HepG2 (cell line): ENCODE measurements at regions not wholly inside any gene's neighbourhood (a gene's known extent, or its start where the extent isn't known, plus 50 kb on each side); places are given as distances from the start of the nearest gene placed in this dataset.

ENCODE experiments used
- ATAC-seq: fragments of 200-7000 bp; cut with Tn5 transposase; 3 replicates; pipeline ENCODE4 v1.9.1; 2020; ENCODE audit warnings: mild to moderate bottlenecking, moderate library complexity
- BruUV-seq: library from RNA; stranded (reverse); fragments of 400-500 nt; replicated peaks from 2 replicates; lab custom pipeline; 2021; lab: Mats Ljungman, UMichigan
- CTCF ChIA-PET: fragments of 300-600 bp; formaldehyde crosslinking; extraction: SDS; loops from one replicate; lab custom pipeline; 2021; ENCODE audit warnings: low total read pairs, inconsistent platforms, low intra/inter-chr PET ratio; lab: Yijun Ruan, JAX
- POLR2A ChIA-PET: fragments of 350-600 bp; sonication (Branson Sonifier 250); formaldehyde crosslinking; loops from one replicate; lab custom pipeline; 2020; ENCODE audit warnings: antibody characterized with exemption, inconsistent platforms; lab: Yijun Ruan, JAX
- DNase-seq: peaks from one replicate; pipeline ENCODE4 v3.0.0-alpha.2; 2015; ENCODE audit warnings: low spot score
- FAIRE-seq: peaks from 3 replicates; lab custom pipeline; 2011; peaks lifted over from hg19 to GRCh38; lab: Jason Lieb, UNC
- H2AFZ ChIP-seq: one replicate; pipeline ENCODE4 v1.6.1; 2011; ENCODE audit warnings: low read length, inconsistent platforms
- H3K27ac ChIP-seq: fragments of 300-600 bp; 3 replicates; pipeline ENCODE4 v1.8.0; 2011; ENCODE audit warnings: mixed run types, mild to moderate bottlenecking, mixed read lengths, low read length, inconsistent platforms; ENCODE audit not compliant: insufficient read depth; ENCODE audit errors: extremely low read length
- H3K27me3 ChIP-seq, 2 experiments: fragments of 200-600 bp in 1 of 2; 2 replicates in 1 of 2; 3 replicates in 1 of 2; pipeline versions ENCODE4 v1.6.0 to v1.8.0; 2011; ENCODE audit warnings: low read length in 2 of 2, mild to moderate bottlenecking in 2 of 2, moderate library complexity in 2 of 2, inconsistent platforms in 1 of 2; ENCODE audit not compliant: insufficient read depth in 2 of 2, control insufficient read depth in 1 of 2
- H3K36me3 ChIP-seq, 2 experiments: fragments of 200-600 bp in 1 of 2; replicated peaks in 1 of 2; 2 replicates in 1 of 2; 3 replicates in 1 of 2; pipeline versions ENCODE4 v1.5.1 to v1.8.0; 2011; ENCODE audit warnings: low read length in 2 of 2, inconsistent platforms in 1 of 2; ENCODE audit not compliant: insufficient read depth in 2 of 2, control insufficient read depth in 1 of 2
- H3K4me1 ChIP-seq: 2 replicates; pipeline ENCODE4 v1.5.1; 2012; ENCODE audit warnings: low read length, inconsistent platforms; ENCODE audit not compliant: insufficient read depth
- H3K4me2 ChIP-seq: 2 replicates; pipeline ENCODE4 v1.6.0; 2011; ENCODE audit warnings: low read depth, low read length, inconsistent platforms
- H3K4me3 ChIP-seq, 3 experiments: fragments of 200-600 bp in 1 of 3; sonication (generic), shearing (Covaris generic) in 1 of 3; replicated peaks in 1 of 3; 2 replicates each; pipeline ENCODE4 v1.5.1; 2011 to 2016; ENCODE audit warnings: low read length in 3 of 3, inconsistent platforms in 2 of 3, low read depth in 2 of 3, mild to moderate bottlenecking in 2 of 3, control low read depth in 1 of 3, mixed read lengths in 1 of 3; ENCODE audit not compliant: insufficient read depth in 1 of 3
- H3K79me2 ChIP-seq: one replicate; pipeline ENCODE4 v1.6.1; 2011; ENCODE audit warnings: low read length, inconsistent platforms; ENCODE audit not compliant: insufficient read depth
- H3K9ac ChIP-seq: 2 replicates; pipeline ENCODE4 v1.6.0; 2011; ENCODE audit warnings: mild to moderate bottlenecking, low read depth, low read length, inconsistent platforms; ENCODE audit not compliant: insufficient read depth
- H3K9me3 ChIP-seq: 2 replicates; pipeline ENCODE4 v1.5.1; 2012; ENCODE audit warnings: mild to moderate bottlenecking, low read length
- H4K20me1 ChIP-seq: 2 replicates; pipeline ENCODE4 v1.6.0; 2011; ENCODE audit warnings: inconsistent platforms, mild to moderate bottlenecking, low read length, moderate library complexity; ENCODE audit not compliant: insufficient read depth
- ATM ChIP-seq: fragments of 450-650 bp; IDR thresholded peaks from 2 replicates; pipeline ENCODE4 v1.7.1; 2017; ENCODE audit warnings: mild to moderate bottlenecking, borderline replicate concordance
- FOXA1 ChIP-seq, 2 experiments: fragments of 450-650 bp in 1 of 2; sonication (generic) in 1 of 2; formaldehyde crosslinking in 1 of 2; IDR thresholded peaks; 2 replicates each; pipeline versions ENCODE4 v1.4.0 to v1.6.1; 2016 to 2020; ENCODE audit warnings: missing genetic modification reagents in 1 of 2
- HNRNPH1 ChIP-seq: fragments of 200-400 bp; formaldehyde crosslinking; optimal IDR thresholded peaks from 2 replicates; pipeline ENCODE3; 2017; ENCODE audit warnings: mild to moderate bottlenecking, low read depth, low read length
- HOXA3 ChIP-seq: sonication (generic); formaldehyde crosslinking; IDR thresholded peaks from 2 replicates; pipeline ENCODE4 v1.5.0; 2020; ENCODE audit warnings: missing genetic modification reagents
- HOXD1 ChIP-seq: sonication (generic); formaldehyde crosslinking; IDR thresholded peaks from 2 replicates; pipeline ENCODE4 v1.5.0; 2020; ENCODE audit warnings: missing genetic modification reagents
- KAT8 ChIP-seq: IDR thresholded peaks from 2 replicates; pipeline ENCODE4 v1.6.1; 2016; ENCODE audit warnings: missing genetic modification reagents, missing compliant biosample characterization
- NONO ChIP-seq, 2 experiments: fragments of 450-650 bp in 1 of 2; sonication (generic) in 1 of 2; formaldehyde crosslinking in 1 of 2; IDR thresholded peaks in 1 of 2; conservative IDR thresholded peaks in 1 of 2; 2 replicates each; pipeline versions ENCODE4 v1.6.1 to v1.8.0; 2017 to 2022; ENCODE audit warnings: mild to moderate bottlenecking in 1 of 2, missing genetic modification reagents in 1 of 2, moderate library complexity in 1 of 2
- PITX1 ChIP-seq: sonication (generic); formaldehyde crosslinking; IDR thresholded peaks from 2 replicates; pipeline ENCODE4 v1.5.1; 2020; ENCODE audit warnings: mild to moderate bottlenecking, missing genetic modification reagents
- SAP130 ChIP-seq: IDR thresholded peaks from 2 replicates; pipeline ENCODE4 v1.6.1; 2016; ENCODE audit warnings: low read depth
- SIN3B ChIP-seq: fragments of 150-350 bp; IDR thresholded peaks from 2 replicates; pipeline ENCODE4 v1.6.1; 2014; ENCODE audit warnings: low read length
- TARDBP ChIP-seq: sonication (generic); formaldehyde crosslinking; IDR thresholded peaks from 2 replicates; pipeline ENCODE4 v1.8.0; 2022; ENCODE audit warnings: mild to moderate bottlenecking, missing genetic modification reagents
- THAP9 ChIP-seq: sonication (generic); formaldehyde crosslinking; IDR thresholded peaks from 2 replicates; pipeline ENCODE4; 2020; ENCODE audit warnings: missing genetic modification reagents, mild to moderate bottlenecking, borderline replicate concordance
- ZFP36L1 ChIP-seq: sonication (generic); formaldehyde crosslinking; IDR thresholded peaks from 2 replicates; pipeline ENCODE4 v1.8.0; 2022; ENCODE audit warnings: mild to moderate bottlenecking, missing genetic modification reagents, moderate library complexity
- ZNF251 ChIP-seq: sonication (generic); formaldehyde crosslinking; IDR thresholded peaks from 2 replicates; pipeline ENCODE4 v1.9.0; 2021; ENCODE audit warnings: mild to moderate bottlenecking, missing genetic modification reagents
- ZNF263 ChIP-seq: sonication (generic); formaldehyde crosslinking; IDR thresholded peaks from 2 replicates; pipeline ENCODE4 v1.4.0; 2020; ENCODE audit warnings: missing genetic modification reagents
- ZNF326 ChIP-seq: sonication (generic); formaldehyde crosslinking; IDR thresholded peaks from 2 replicates; pipeline ENCODE4 v1.4.0; 2020; ENCODE audit warnings: missing genetic modification reagents, borderline replicate concordance
- WGBS: methylation state at CpG from one replicate; pipeline ENCODE4 v1.1.6; 2017; ENCODE audit warnings: low lambda C conversion rate; 5-methylcytosine and 5-hydroxymethylcytosine counted together
- in situ Hi-C: cut with HindIII; loops from 2 replicates; pipeline ENCODE4 v1.10.0; 2017; ENCODE audit warnings: low pct_unique_long_range_greater_than_20kb; ENCODE audit not compliant: extremely low pct_ligation_motif_present
- intact Hi-C: fragments of 100-400 bp; cut with micrococcal nuclease; formaldehyde crosslinking; loops from one replicate; pipeline ENCODE4 v1.10.0; 2022; ENCODE audit not compliant: unreplicated experiment

- no peak overlapping the region for H3K27ac ChIP-seq
- CTCF ChIA-PET = no interaction called here
- H4K20me1 ChIP-seq = no peaks in the 10 kb centered on the region
- no peaks in the 10 kb centered on the region for H3K36me3 ChIP-seq
- no peak overlapping the region for H3K4me3 ChIP-seq
- no TSS peak for BruUV-seq
- no peak for TF ChIP-seq THAP9 (CRISPR knock-in tag)
- no peak overlapping the region for H3K9ac ChIP-seq
- intact Hi-C loops = no loop called here
- in situ Hi-C loops = no loop called here
- H3K27me3 ChIP-seq = no peaks in the 10 kb centered on the region; a peak in 3 of 5 replicates
- no peak overlapping the region for H2AFZ ChIP-seq
- POLR2A ChIA-PET = no interaction called here
- no peak for FAIRE-seq
- H3K4me2 ChIP-seq = no peak overlapping the region
- H3K9me3 ChIP-seq = no peaks in the 10 kb centered on the region
- no peak for DNase-seq
- ATAC-seq = no peak
- H3K79me2 ChIP-seq = no peaks in the 10 kb centered on the region
- H3K4me1 ChIP-seq = no peaks in the 10 kb centered on the region
- 0% methylated on average over 1 of the region's 2 CpGs for WGBS
Measured at GRCh38 chr5:74241751-74242140, 398.8 kb downstream of the ENC1 start.

- intact Hi-C loops = no loop called here
- CTCF ChIA-PET = no interaction called here
- Histone ChIP-seq H3K9me3 (no peaks in the 10 kb centered on the region), H3K4me1 (no peaks in the 10 kb centered on the region), H2AFZ (no peak overlapping the region), H3K4me2 (no peak overlapping the region)
- in situ Hi-C loops = no loop called here
- no peak for FAIRE-seq
- POLR2A ChIA-PET = no interaction called here
- TF ChIP-seq HOXA3 (no peak), PITX1 (no peak), HNRNPH1 (no peak), TARDBP (no peak), KAT8 (CRISPR knock-in tag) (no peak), ATM (no peak), HOXD1 (no peak), NONO (IDR thresholded peaks at IDR 0.05) (no peak), NONO (CRISPR knock-in tag; conservative IDR thresholded peaks at IDR 0.05) (no peak), SAP130 (CRISPR knock-in tag) (no peak), ZFP36L1 (CRISPR knock-in tag) (no peak), ZNF326 (CRISPR knock-in tag) (no peak), ZNF263 (CRISPR knock-in tag) (no peak), ZNF251 (CRISPR knock-in tag) (no peak), FOXA1 (IDR thresholded peaks at IDR 0.05) (no peak), FOXA1 (CRISPR knock-in tag; IDR thresholded peaks at IDR 0.05) (no peak), SIN3B (no peak)
- TF ChIP-seq, all 625 proteins: peak for 0
- Histone ChIP-seq H3K4me3 (no peak overlapping the region), H3K9ac (no peak overlapping the region), H3K79me2 (no peaks in the 10 kb centered on the region), H4K20me1 (no peaks in the 10 kb centered on the region), H3K36me3 (no peaks in the 10 kb centered on the region), H3K27me3 (no peaks in the 10 kb centered on the region; a peak in 3 of 5 replicates), H3K27ac (no peak overlapping the region)
- ATAC-seq (no peak), DNase-seq (no peak)
- WGBS = 2% methylated on average over 3 of the region's 5 CpGs
- no TSS peak for BruUV-seq
Measured at GRCh38 chr5:74240783-74241750, 399.5 kb downstream of the ENC1 start.
